Spinal cord (tissue), 9 donors: ENCODE measurements at regions not wholly inside any gene's neighbourhood (a gene's known extent, or its start where the extent isn't known, plus 50 kb on each side); places are given as distances from the start of the nearest gene placed in this dataset.
A peak's percentile ranks its signal among the peaks of the same experiment; 100 is the strongest.
"Not testable (repeated sequence)": the region's sequence is repeated elsewhere in the genome, so short reads cannot be mapped to it uniquely, and the experiment has no call there.

Source experiments
- DNase-seq, 6 donors: peaks; one replicate each; pipeline versions ENCODE4 v3.0.0 to v3.0.0-alpha.2; 2013 to 2015; ENCODE audit warnings: low spot score in 6 of 6, low read depth in 4 of 6
- H3K27ac ChIP-seq: one replicate; pipeline ENCODE4 v1.5.1; 2013; ENCODE audit warnings: low read depth, low read length, control low read depth
- H3K27me3 ChIP-seq: one replicate; pipeline ENCODE4 v1.6.1; 2013; ENCODE audit warnings: low read length; ENCODE audit not compliant: control insufficient read depth, insufficient read depth
- H3K36me3 ChIP-seq: one replicate; pipeline ENCODE4 v1.6.1; 2013; ENCODE audit warnings: low read length; ENCODE audit not compliant: control insufficient read depth, insufficient read depth
- H3K4me1 ChIP-seq: one replicate; pipeline ENCODE4 v1.6.1; 2013; ENCODE audit warnings: low read length; ENCODE audit not compliant: control insufficient read depth, insufficient read depth
- H3K4me3 ChIP-seq: one replicate; pipeline ENCODE4 v1.5.1; 2013; ENCODE audit warnings: low read depth, low read length, control low read depth
- H3K9me3 ChIP-seq: one replicate; pipeline ENCODE4 v1.6.1; 2013; ENCODE audit warnings: low read length; ENCODE audit not compliant: control insufficient read depth, insufficient read depth
- WGBS: methylation state at CpG from one replicate; pipeline ENCODE4 v1.1.5; 2013; ENCODE audit warnings: missing lambda C conversion rate; ENCODE audit not compliant: insufficient coverage; 5-methylcytosine and 5-hydroxymethylcytosine counted together
- donor health status: healthy.

DNA sequence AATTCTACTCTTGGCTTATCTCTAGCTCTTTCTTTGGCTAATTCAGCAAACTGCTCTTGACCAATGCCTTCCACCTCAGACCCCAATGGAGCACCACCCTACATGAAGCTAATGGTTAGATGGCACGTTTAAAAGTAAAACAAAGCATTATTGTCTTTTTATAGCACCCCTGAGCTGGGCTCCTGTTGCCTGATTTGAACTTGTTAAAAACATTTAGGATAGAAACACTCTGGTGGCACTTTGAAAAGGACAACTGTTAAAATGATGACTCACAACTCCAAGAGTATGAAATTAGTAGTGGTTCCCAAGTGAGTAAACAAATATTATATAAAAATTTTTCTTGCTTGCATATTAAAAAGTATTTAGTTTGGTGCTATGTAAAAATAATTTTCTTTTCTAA lies 299.6 kb upstream of the DCN start:
- H3K27ac ChIP-seq, result no peak overlapping the region
- DNase-seq, result no peak
- no peak overlapping the region for H3K4me3 ChIP-seq
- no peaks in the 10 kb centered on the region for H3K27me3 ChIP-seq
- H3K4me1 ChIP-seq, result no peaks in the 10 kb centered on the region
- H3K9me3 ChIP-seq, result no peaks in the 10 kb centered on the region
- no peaks in the 10 kb centered on the region for H3K36me3 ChIP-seq
- no CpG with 5 or more reads among the region's 1 CpG for WGBS

DNA sequence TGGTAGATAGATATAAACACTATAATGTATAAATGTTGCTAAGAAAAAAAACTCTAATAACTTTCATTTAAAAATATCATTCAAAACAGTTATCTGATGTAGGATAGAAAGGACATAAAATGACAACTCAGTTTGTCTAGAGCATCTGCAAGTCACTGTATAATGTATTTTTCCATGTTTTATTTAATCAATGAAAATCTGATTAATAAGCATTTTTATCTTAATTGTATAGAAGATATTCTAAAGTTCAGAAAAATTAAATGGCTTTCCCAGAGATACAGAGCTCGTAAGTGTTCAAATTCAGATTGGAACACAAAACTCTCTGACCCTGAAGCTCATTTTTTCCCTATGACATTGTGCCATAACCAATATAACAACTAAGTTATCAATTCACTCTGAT lies 295.9 kb upstream of the DCN start:
- Histone ChIP-seq H3K27ac (no peak overlapping the region), H3K36me3 (no peaks in the 10 kb centered on the region), H3K4me3 (no peak overlapping the region), H3K9me3 (no peaks in the 10 kb centered on the region), H3K27me3 (no peaks in the 10 kb centered on the region), H3K4me1 (no peaks in the 10 kb centered on the region)
- DNase-seq, result no peak
- WGBS, result 100% methylated on average over 1 of the region's 1 CpG

DNA sequence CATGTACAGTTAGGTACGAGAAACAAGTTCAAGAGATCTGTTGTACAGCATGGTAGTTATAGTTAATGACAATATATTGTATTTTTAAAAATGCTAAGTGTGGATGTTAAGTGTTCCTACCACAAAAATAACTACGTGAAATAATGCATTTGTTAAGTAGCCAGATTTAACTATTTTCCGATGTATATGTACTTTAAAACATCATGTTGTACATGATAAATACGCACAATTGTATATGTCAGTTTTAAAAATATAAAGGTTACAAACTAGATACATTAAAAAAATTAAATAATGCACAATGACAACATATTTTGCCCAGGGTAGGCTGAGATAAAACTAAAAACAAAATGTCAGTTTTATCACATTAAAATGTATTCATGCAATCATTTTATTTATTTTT lies 285.1 kb upstream of the DCN start:
- no peak for DNase-seq
- Histone ChIP-seq H3K27me3 (no peaks in the 10 kb centered on the region), H3K4me3 (no peak overlapping the region), H3K9me3 (peaks cover 3% of the 10 kb centered on the region), H3K36me3 (no peaks in the 10 kb centered on the region), H3K27ac (no peak overlapping the region), H3K4me1 (no peaks in the 10 kb centered on the region)
- WGBS, result 100% methylated on average over 1 of the region's 4 CpGs

DNA sequence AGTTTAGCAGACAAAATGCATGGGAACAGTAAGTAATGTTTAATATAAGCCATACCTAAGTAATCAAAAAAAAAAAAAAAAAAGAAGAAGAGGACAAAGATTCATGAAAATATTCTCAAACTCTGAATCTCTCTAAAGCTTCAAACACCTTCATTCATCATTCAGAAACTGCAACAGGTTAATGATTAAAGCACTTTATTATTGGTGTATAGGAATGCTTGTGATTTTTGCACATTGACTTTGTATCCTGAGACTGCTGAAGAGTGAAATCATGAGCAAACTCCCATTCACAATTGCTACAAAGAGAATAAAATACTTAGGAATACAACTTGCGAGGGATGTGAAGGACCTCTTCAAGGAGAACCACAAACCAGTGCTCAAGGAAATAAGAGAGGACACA lies 278.4 kb upstream of the DCN start:
- Histone ChIP-seq H3K27ac (no peak overlapping the region), H3K27me3 (no peaks in the 10 kb centered on the region), H3K4me1 (no peaks in the 10 kb centered on the region), H3K36me3 (no peaks in the 10 kb centered on the region), H3K9me3 (peaks cover 4% of the 10 kb centered on the region), H3K4me3 (no peak overlapping the region)
- WGBS, result no CpG with 5 or more reads among the region's 1 CpG
- DNase-seq, result no peak

DNA sequence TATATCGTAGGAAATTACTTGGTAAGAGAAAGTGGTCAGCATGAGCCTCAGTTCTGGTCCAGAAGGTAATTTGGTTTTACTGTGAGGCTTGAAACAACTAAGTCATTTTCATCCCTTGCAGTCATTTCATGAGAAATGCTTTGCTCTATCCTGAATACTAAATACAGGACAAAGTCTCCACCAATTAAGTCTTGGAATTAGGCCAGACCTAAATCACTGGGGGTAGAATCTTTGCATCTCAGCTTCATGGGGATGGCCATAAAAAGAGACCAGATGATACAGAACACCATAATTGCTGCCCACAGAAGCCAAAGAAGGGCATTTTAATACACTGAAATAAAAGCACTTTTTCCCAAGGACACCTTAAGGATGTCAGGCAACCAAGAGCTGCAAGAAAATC lies 277.9 kb upstream of the DCN start:
- no CpG with 5 or more reads among the region's 1 CpG for WGBS
- Histone ChIP-seq H3K4me3 (no peak overlapping the region), H3K9me3 (peaks cover 3% of the 10 kb centered on the region), H3K36me3 (no peaks in the 10 kb centered on the region), H3K27ac (no peak overlapping the region), H3K27me3 (no peaks in the 10 kb centered on the region), H3K4me1 (no peaks in the 10 kb centered on the region)
- peak in 4 of 6 donors; percentile 12 to 75 (median 43) for DNase-seq

DNA sequence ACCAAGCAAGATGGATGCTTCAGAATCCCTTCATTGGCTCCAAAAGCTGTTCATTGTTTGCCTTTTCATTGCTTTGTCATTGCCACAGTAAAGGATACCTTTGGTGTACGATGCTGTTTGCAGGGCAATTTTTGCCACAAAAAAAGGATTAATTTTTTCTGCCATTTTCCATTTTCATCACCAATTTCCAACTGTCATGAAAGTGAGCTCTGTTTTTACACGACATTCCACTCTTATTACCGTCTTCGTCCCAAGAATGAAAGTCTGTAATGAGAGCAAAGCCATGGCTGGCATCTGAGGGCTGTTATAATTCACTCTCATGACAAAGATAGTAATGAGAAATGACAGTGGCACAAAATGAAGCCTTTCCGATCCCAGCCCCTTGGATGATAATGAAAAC lies 272.7 kb upstream of the DCN start:
- no peaks in the 10 kb centered on the region for H3K4me1 ChIP-seq
- no peaks in the 10 kb centered on the region for H3K27me3 ChIP-seq
- H3K27ac ChIP-seq, result no peak overlapping the region
- H3K4me3 ChIP-seq, result no peak overlapping the region
- H3K9me3 ChIP-seq, result no peaks in the 10 kb centered on the region
- no CpG with 5 or more reads among the region's 5 CpGs for WGBS
- H3K36me3 ChIP-seq, result no peaks in the 10 kb centered on the region
- no peak for DNase-seq

DNA sequence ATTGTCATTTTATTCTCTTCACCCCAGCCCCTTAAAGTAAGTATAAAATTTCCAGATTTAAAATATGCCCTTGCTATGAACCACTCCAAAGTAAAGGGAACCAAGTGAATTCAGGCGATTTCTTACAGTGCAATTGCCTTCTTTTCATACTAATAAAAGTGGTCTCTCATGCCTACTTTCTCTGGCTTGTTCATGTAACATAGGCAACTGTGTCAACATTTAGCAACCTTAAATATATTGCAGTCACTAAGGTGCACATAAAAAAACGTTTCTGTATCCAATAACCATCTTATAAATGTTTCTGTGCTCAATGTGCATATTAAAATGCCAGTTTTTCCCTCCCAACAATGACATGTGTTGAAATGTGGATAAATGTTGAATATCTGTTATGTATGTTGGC lies 271.6 kb upstream of the DCN start:
- Histone ChIP-seq H3K27me3 (no peaks in the 10 kb centered on the region), H3K27ac (no peak overlapping the region), H3K4me1 (no peaks in the 10 kb centered on the region), H3K9me3 (no peaks in the 10 kb centered on the region), H3K4me3 (no peak overlapping the region), H3K36me3 (no peaks in the 10 kb centered on the region)
- peak in 1 of 6 donors; percentile 57 for DNase-seq
- 83% methylated on average over 1 of the region's 2 CpGs for WGBS

DNA sequence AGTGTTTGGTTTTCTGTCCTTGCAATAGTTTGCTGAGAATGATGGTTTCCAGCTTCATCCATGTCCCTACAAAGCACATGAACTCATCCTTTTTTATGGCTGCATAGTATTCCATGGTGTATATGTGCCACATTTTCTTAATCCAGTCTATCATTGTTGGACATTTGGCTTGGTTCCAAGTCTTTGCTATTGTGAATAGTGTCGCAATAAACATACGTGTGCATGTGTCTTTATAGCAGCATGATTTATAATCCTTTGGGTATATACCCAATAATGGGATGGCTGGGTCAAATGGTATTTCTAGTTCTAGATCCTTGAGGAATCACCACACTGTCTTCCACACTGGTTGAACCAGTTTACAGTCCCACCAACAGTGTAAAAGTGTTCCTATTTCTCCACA lies 269.8 kb upstream of the DCN start:
- H3K27ac ChIP-seq, DNase-seq, H3K27me3 ChIP-seq, H3K36me3 ChIP-seq, H3K4me3 ChIP-seq, H3K9me3 ChIP-seq, H3K4me1 ChIP-seq: not testable (repeated sequence)
- no CpG with 5 or more reads among the region's 2 CpGs for WGBS

DNA sequence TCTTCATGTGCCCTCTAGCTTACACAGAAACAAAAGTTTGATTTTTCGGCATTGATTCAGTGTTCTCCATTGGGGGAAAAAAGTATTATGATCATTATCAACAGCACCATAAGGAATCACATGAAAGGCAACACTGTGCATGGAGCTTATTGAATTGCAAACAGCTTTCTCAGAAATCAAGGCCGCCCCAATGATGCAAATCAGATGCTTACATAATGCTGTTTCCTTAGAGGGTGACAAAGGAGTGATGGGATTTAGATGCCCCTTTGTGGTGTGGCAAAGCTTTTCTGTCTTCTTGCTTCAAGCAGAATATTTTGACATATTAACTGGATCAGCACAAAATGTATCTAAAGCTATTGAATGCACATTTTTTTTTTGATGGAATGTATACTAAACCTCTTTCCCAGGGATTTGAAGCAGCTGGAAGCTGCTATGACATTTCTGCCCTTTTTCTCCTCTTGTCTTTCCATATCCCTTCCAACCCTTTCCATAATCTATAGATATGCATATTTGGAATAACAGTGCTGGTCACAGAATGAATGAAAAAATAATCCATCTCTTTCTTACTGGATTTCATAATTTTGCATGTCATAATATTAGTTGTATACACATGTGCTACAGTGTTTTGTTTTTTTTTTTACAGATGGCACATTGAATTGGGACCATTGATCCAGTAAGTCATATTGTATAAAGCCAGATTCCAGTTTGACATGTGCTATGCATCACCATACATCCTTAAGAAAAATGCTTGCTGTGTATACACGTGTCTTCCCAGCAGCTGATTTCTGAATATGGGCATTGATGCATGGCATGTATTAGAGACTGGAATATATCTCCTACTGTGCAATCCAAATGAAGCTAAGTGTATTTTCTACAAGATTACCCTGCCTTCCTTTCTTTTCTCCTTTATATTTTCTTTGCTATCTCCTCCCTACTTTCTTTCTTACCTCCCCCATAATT lies 259.7 kb upstream of the DCN start:
- peak in 2 of 6 donors; percentile 35 to 58 for DNase-seq
- Histone ChIP-seq H3K27ac (no peak overlapping the region), H3K4me1 (no peaks in the 10 kb centered on the region), H3K9me3 (no peaks in the 10 kb centered on the region), H3K27me3 (no peaks in the 10 kb centered on the region), H3K36me3 (no peaks in the 10 kb centered on the region), H3K4me3 (no peak overlapping the region)
- WGBS, result 50% methylated on average over 1 of the region's 3 CpGs

DNA sequence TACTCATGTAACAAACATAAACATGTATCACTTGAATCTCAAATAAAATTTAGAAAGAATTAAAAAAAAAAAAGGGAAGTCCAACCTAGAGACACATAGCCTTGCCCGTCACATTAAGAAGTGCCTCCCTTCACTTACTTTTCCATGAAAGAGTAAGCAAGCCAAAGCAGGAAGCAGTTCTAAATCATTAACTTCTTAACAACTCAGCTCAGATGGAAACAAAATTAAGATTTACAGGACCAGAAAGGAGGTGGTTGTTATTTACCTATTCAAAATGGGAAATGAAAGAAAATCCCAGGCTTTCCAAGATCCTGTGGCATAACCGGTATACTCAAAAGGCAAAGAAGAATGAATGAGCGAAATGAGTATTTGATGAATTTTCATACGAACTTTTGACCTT lies 258.6 kb upstream of the DCN start:
- 43% methylated on average over 1 of the region's 4 CpGs for WGBS
- no peaks in the 10 kb centered on the region for H3K36me3 ChIP-seq
- H3K4me1 ChIP-seq, result no peaks in the 10 kb centered on the region
- no peaks in the 10 kb centered on the region for H3K27me3 ChIP-seq
- no peaks in the 10 kb centered on the region for H3K9me3 ChIP-seq
- DNase-seq, result no peak
- H3K27ac ChIP-seq, result no peak overlapping the region
- H3K4me3 ChIP-seq, result no peak overlapping the region
